ENCODE measurements at regions not wholly inside any gene's neighbourhood (a gene's known extent, or its start where the extent isn't known, plus 50 kb on each side); places are given as distances from the start of the nearest gene placed in this dataset.

- DNase-seq, result no peak
- intact Hi-C loops (cut with DNase I), result no loop called here
Observed at GRCh38 chr12:42953021-42953420, 363.5 kb upstream of the PRICKLE1 start.

GRCh38 chr12:42946871-42947381, 357.4 kb upstream of the PRICKLE1 start:
- intact Hi-C loops (cut with DNase I), result no loop called here
- DNase-seq, result no peak

GRCh38 chr12:42945927-42946326, 356.4 kb upstream of the PRICKLE1 start:
- intact Hi-C loops (cut with DNase I), result no loop called here
- no peak for DNase-seq

GRCh38 chr12:42944516-42944915, 355.0 kb upstream of the PRICKLE1 start:
- intact Hi-C loops (cut with DNase I), result no loop called here
- DNase-seq, result no peak

- no peak for DNase-seq
- intact Hi-C loops (cut with DNase I), result no loop called here
Observed at GRCh38 chr12:42936991-42937390, 347.4 kb upstream of the PRICKLE1 start.

- DNase-seq, result no peak
- intact Hi-C loops (cut with DNase I), result no loop called here
Observed at GRCh38 chr12:42936260-42936659, 346.7 kb upstream of the PRICKLE1 start.

GRCh38 chr12:42935756-42936155, 346.2 kb upstream of the PRICKLE1 start:
- no peak for DNase-seq
- intact Hi-C loops (cut with DNase I), result no loop called here

- no peak for DNase-seq
- intact Hi-C loops (cut with DNase I), result no loop called here
Observed at GRCh38 chr12:42935090-42935489, 345.5 kb upstream of the PRICKLE1 start.

GRCh38 chr12:42933461-42934081, 344.0 kb upstream of the PRICKLE1 start:
- no peak for DNase-seq
- intact Hi-C loops (cut with DNase I), result no loop called here

- intact Hi-C loops (cut with DNase I), result no loop called here
- no peak for DNase-seq
Observed at GRCh38 chr12:42932936-42933335, 343.4 kb upstream of the PRICKLE1 start.

GRCh38 chr12:42926232-42926631, 336.7 kb upstream of the PRICKLE1 start:
- intact Hi-C loops (cut with DNase I), result no loop called here
- no peak for DNase-seq

- intact Hi-C loops (cut with DNase I), result no loop called here
- no peak for DNase-seq
Observed at GRCh38 chr12:42924482-42924881, 334.9 kb upstream of the PRICKLE1 start.

GRCh38 chr12:42923583-42923982, 334.0 kb upstream of the PRICKLE1 start:
- intact Hi-C loops (cut with DNase I), result no loop called here

GRCh38 chr12:42923156-42923555, 333.6 kb upstream of the PRICKLE1 start:
- intact Hi-C loops (cut with DNase I), result no loop called here
- DNase-seq, result no peak

More at GRCh38 chr12:42923583-42923982, 334.0 kb upstream of the PRICKLE1 start:
- no peak for DNase-seq

GRCh38 chr12:42922505-42922850, 332.9 kb upstream of the PRICKLE1 start:
- no peak for DNase-seq
- intact Hi-C loops (cut with DNase I), result no loop called here

GRCh38 chr12:42921741-42922504, 332.4 kb upstream of the PRICKLE1 start:
- DNase-seq, result no peak

GRCh38 chr12:42919691-42920090, 330.1 kb upstream of the PRICKLE1 start:
- no peak for DNase-seq
- intact Hi-C loops (cut with DNase I), result no loop called here

More at GRCh38 chr12:42921741-42922504, 332.4 kb upstream of the PRICKLE1 start:
- intact Hi-C loops (cut with DNase I), result no loop called here

GRCh38 chr12:42918443-42918842, 328.9 kb upstream of the PRICKLE1 start:
- DNase-seq, result no peak
- intact Hi-C loops (cut with DNase I), result no loop called here

- no peak for DNase-seq
- intact Hi-C loops (cut with DNase I), result no loop called here
Observed at GRCh38 chr12:42916143-42916542, 326.6 kb upstream of the PRICKLE1 start.

- intact Hi-C loops (cut with DNase I), result no loop called here
- no peak for DNase-seq
Observed at GRCh38 chr12:42915426-42915825, 325.9 kb upstream of the PRICKLE1 start.

- no peak for DNase-seq
- intact Hi-C loops (cut with DNase I), result no loop called here
Observed at GRCh38 chr12:42912367-42912766, 322.8 kb upstream of the PRICKLE1 start.

Data from head of caudate nucleus (tissue), 42 donors.